ENCODE measurements at regions not wholly inside any gene's neighbourhood (a gene's known extent, or its start where the extent isn't known, plus 50 kb on each side); places are given as distances from the start of the nearest gene placed in this dataset.

GRCh38 chr6:12436683-12437082 is 146.5 kb downstream of the EDN1 start:
- Histone ChIP-seq H3K9me3 (ENCODE audit: insufficient read depth, low read length) (no peaks in the 10 kb centered on the region), H2AFZ (ENCODE audit: low read depth, low read length, severe bottlenecking) (no peak overlapping the region), H3K27ac (ENCODE audit: low read depth, low read length) (no peak overlapping the region), H3K9me2 (replicated peaks; ENCODE audit: insufficient read depth, low read length) (no peaks in the 10 kb centered on the region), H3K27me3 (ENCODE audit: low read length) (no peaks in the 10 kb centered on the region), H3K4me2 (ENCODE audit: low read depth, low read length, poor library complexity, severe bottlenecking) (no peak overlapping the region), H3F3A (ENCODE audit: insufficient read depth) (no peaks in the 10 kb centered on the region), H3K36me3 (ENCODE audit: low read length) (no peaks in the 10 kb centered on the region), H4K20me1 (ENCODE audit: low read depth, low read length) (no peaks in the 10 kb centered on the region), H3K4me3 (ENCODE audit: insufficient read depth, low read length, poor library complexity, severe bottlenecking) (no peak overlapping the region), H3K9ac (ENCODE audit: low read length) (no peak overlapping the region), H3K79me2 (ENCODE audit: insufficient read depth, low read length) (no peaks in the 10 kb centered on the region)
- TF ChIP-seq EZH2phosphoT487 (conservative IDR thresholded peaks at IDR 0.05; ENCODE audit: low read length) (no peak), CTCF (IDR thresholded peaks at IDR 0.05; ENCODE audit: insufficient read depth, low read length, poor library complexity, severe bottlenecking) (no peak)

- H2AFZ ChIP-seq (ENCODE audit: low read depth, low read length, severe bottlenecking), result no peak overlapping the region
- no peaks in the 10 kb centered on the region for H3K9me2 ChIP-seq (replicated peaks; ENCODE audit: insufficient read depth, low read length)
- H3K4me3 ChIP-seq (ENCODE audit: insufficient read depth, low read length, poor library complexity, severe bottlenecking), result no peak overlapping the region
- no peaks in the 10 kb centered on the region for H4K20me1 ChIP-seq (ENCODE audit: low read depth, low read length)
- no peaks in the 10 kb centered on the region for H3K9me3 ChIP-seq (ENCODE audit: insufficient read depth, low read length)
- no peak overlapping the region for H3K27ac ChIP-seq (ENCODE audit: low read depth, low read length)
- no peaks in the 10 kb centered on the region for H3K27me3 ChIP-seq (ENCODE audit: low read length)
- no peaks in the 10 kb centered on the region for H3K79me2 ChIP-seq (ENCODE audit: insufficient read depth, low read length)
- H3K9ac ChIP-seq (ENCODE audit: low read length), result no peak overlapping the region
- no peaks in the 10 kb centered on the region for H3F3A ChIP-seq (ENCODE audit: insufficient read depth)
- no peak overlapping the region for H3K4me2 ChIP-seq (ENCODE audit: low read depth, low read length, poor library complexity, severe bottlenecking)
- TF ChIP-seq CTCF (IDR thresholded peaks at IDR 0.05; ENCODE audit: insufficient read depth, low read length, poor library complexity, severe bottlenecking) (no peak), EZH2phosphoT487 (conservative IDR thresholded peaks at IDR 0.05; ENCODE audit: low read length) (no peak)
- H3K36me3 ChIP-seq (ENCODE audit: low read length), result no peaks in the 10 kb centered on the region
These were observed 149.1 kb downstream of the EDN1 start for GRCh38 chr6:12439296-12439695.

GRCh38 chr6:12440981-12441380 is 150.8 kb downstream of the EDN1 start:
- H3K79me2 ChIP-seq (ENCODE audit: insufficient read depth, low read length), result no peaks in the 10 kb centered on the region
- H4K20me1 ChIP-seq (ENCODE audit: low read depth, low read length), result no peaks in the 10 kb centered on the region
- H3K9me3 ChIP-seq (ENCODE audit: insufficient read depth, low read length), result no peaks in the 10 kb centered on the region
- TF ChIP-seq CTCF (IDR thresholded peaks at IDR 0.05; ENCODE audit: insufficient read depth, low read length, poor library complexity, severe bottlenecking), result no peak
- TF ChIP-seq EZH2phosphoT487 (conservative IDR thresholded peaks at IDR 0.05; ENCODE audit: low read length), result no peak
- H2AFZ ChIP-seq (ENCODE audit: low read depth, low read length, severe bottlenecking), result no peak overlapping the region
- H3K9ac ChIP-seq (ENCODE audit: low read length), result no peak overlapping the region
- no peak overlapping the region for H3K4me3 ChIP-seq (ENCODE audit: insufficient read depth, low read length, poor library complexity, severe bottlenecking)
- no peaks in the 10 kb centered on the region for H3K9me2 ChIP-seq (replicated peaks; ENCODE audit: insufficient read depth, low read length)
- H3K27ac ChIP-seq (ENCODE audit: low read depth, low read length), result no peak overlapping the region
- no peaks in the 10 kb centered on the region for H3F3A ChIP-seq (ENCODE audit: insufficient read depth)
- no peak overlapping the region for H3K4me2 ChIP-seq (ENCODE audit: low read depth, low read length, poor library complexity, severe bottlenecking)
- H3K27me3 ChIP-seq (ENCODE audit: low read length), result no peaks in the 10 kb centered on the region
- H3K36me3 ChIP-seq (ENCODE audit: low read length), result no peaks in the 10 kb centered on the region

- Histone ChIP-seq H4K20me1 (ENCODE audit: low read depth, low read length) (no peaks in the 10 kb centered on the region), H3K9me3 (ENCODE audit: insufficient read depth, low read length) (no peaks in the 10 kb centered on the region), H3K4me3 (ENCODE audit: insufficient read depth, low read length, poor library complexity, severe bottlenecking) (no peak overlapping the region), H3F3A (ENCODE audit: insufficient read depth) (no peaks in the 10 kb centered on the region), H3K9me2 (replicated peaks; ENCODE audit: insufficient read depth, low read length) (no peaks in the 10 kb centered on the region), H3K36me3 (ENCODE audit: low read length) (no peaks in the 10 kb centered on the region), H3K9ac (ENCODE audit: low read length) (no peak overlapping the region), H3K4me2 (ENCODE audit: low read depth, low read length, poor library complexity, severe bottlenecking) (no peak overlapping the region), H3K79me2 (ENCODE audit: insufficient read depth, low read length) (no peaks in the 10 kb centered on the region), H3K27ac (ENCODE audit: low read depth, low read length) (no peak overlapping the region), H3K27me3 (ENCODE audit: low read length) (no peaks in the 10 kb centered on the region), H2AFZ (ENCODE audit: low read depth, low read length, severe bottlenecking) (no peak overlapping the region)
- TF ChIP-seq EZH2phosphoT487 (conservative IDR thresholded peaks at IDR 0.05; ENCODE audit: low read length) (no peak), CTCF (IDR thresholded peaks at IDR 0.05; ENCODE audit: insufficient read depth, low read length, poor library complexity, severe bottlenecking) (no peak)
These were observed 152.3 kb downstream of the EDN1 start for GRCh38 chr6:12442455-12442854.
